HuH-7.5 (cell line): ENCODE measurements at regions not wholly inside any gene's neighbourhood (a gene's known extent, or its start where the extent isn't known, plus 50 kb on each side); places are given as distances from the start of the nearest gene placed in this dataset.
"Not testable (repeated sequence)": the region's sequence is repeated elsewhere in the genome, so short reads cannot be mapped to it uniquely, and the experiment has no call there.

ENCODE experiments used
- DNase-seq: peaks from one replicate; pipeline ENCODE4 v3.0.0; 2011; ENCODE audit warnings: low spot score

- no peak for DNase-seq
Observed at GRCh38 chr13:56501750-56502149, 639.0 kb upstream of the PRR20A start.

- DNase-seq: no peak
Observed at GRCh38 chr13:56510836-56511235, 629.9 kb upstream of the PRR20A start.

- not testable (repeated sequence) for DNase-seq
Observed at GRCh38 chr13:56512336-56512735, 628.4 kb upstream of the PRR20A start.

GRCh38 chr13:56515441-56515840 lies 625.3 kb upstream of the PRR20A start:
- no peak for DNase-seq

GRCh38 chr13:56528040-56528790 lies 612.5 kb upstream of the PRR20A start:
- no peak for DNase-seq

- DNase-seq: no peak
Observed at GRCh38 chr13:56530096-56530495, 610.6 kb upstream of the PRR20A start.

- DNase-seq: not testable (repeated sequence)
Observed at GRCh38 chr13:56547921-56548320, 592.8 kb upstream of the PRR20A start.

GRCh38 chr13:56558698-56559320 lies 581.9 kb upstream of the PRR20A start:
- no peak for DNase-seq

- DNase-seq: peak; percentile 1
Observed at GRCh38 chr13:56561327-56561726, 579.4 kb upstream of the PRR20A start.

GRCh38 chr13:56563663-56564062 lies 577.1 kb upstream of the PRR20A start:
- no peak for DNase-seq

- DNase-seq: no peak
Observed at GRCh38 chr13:56586976-56587375, 553.7 kb upstream of the PRR20A start.

- DNase-seq: no peak
Observed at GRCh38 chr13:56615572-56615971, 525.1 kb upstream of the PRR20A start.

GRCh38 chr13:56622840-56623239 lies 517.9 kb upstream of the PRR20A start:
- DNase-seq: no peak

GRCh38 chr13:56628886-56629285 lies 511.8 kb upstream of the PRR20A start:
- not testable (repeated sequence) for DNase-seq

GRCh38 chr13:56631060-56631459 lies 509.7 kb upstream of the PRR20A start:
- DNase-seq: not testable (repeated sequence)

- no peak for DNase-seq
Observed at GRCh38 chr13:56653043-56653442, 487.7 kb upstream of the PRR20A start.

- DNase-seq: no peak
Observed at GRCh38 chr13:56659041-56659471, 481.7 kb upstream of the PRR20A start.

- no peak for DNase-seq
Observed at GRCh38 chr13:56670563-56670962, 470.2 kb upstream of the PRR20A start.

- no peak for DNase-seq
Observed at GRCh38 chr13:56681404-56681803, 459.3 kb upstream of the PRR20A start.

- no peak for DNase-seq
Observed at GRCh38 chr13:56687131-56687530, 453.6 kb upstream of the PRR20A start.

- DNase-seq: no peak
Observed at GRCh38 chr13:56697011-56697410, 443.7 kb upstream of the PRR20A start.

- DNase-seq: no peak
Observed at GRCh38 chr13:56700324-56700723, 440.4 kb upstream of the PRR20A start.

GRCh38 chr13:56706485-56706884 lies 434.2 kb upstream of the PRR20A start:
- DNase-seq: no peak

- DNase-seq: no peak
Observed at GRCh38 chr13:56713656-56714055, 427.1 kb upstream of the PRR20A start.
